Thymus (tissue), 11 donors: ENCODE measurements at regions not wholly inside any gene's neighbourhood (a gene's known extent, or its start where the extent isn't known, plus 50 kb on each side); places are given as distances from the start of the nearest gene placed in this dataset.
A peak's percentile ranks its signal among the peaks of the same experiment; 100 is the strongest.
"Not testable (repeated sequence)": the region's sequence is repeated elsewhere in the genome, so short reads cannot be mapped to it uniquely, and the experiment has no call there.

Experiments
- DNase-seq, 9 donors: peaks; one replicate each; pipeline ENCODE4 v3.0.0-alpha.2; 2013; ENCODE audit warnings: low spot score in 9 of 9, low read depth in 6 of 9, missing footprints in 1 of 9
- H3K27ac ChIP-seq, 2 donors: one replicate each; pipeline ENCODE4 v1.5.1; 2013; ENCODE audit warnings: control low read depth in 1 of 2, low read depth in 1 of 2, low read length in 1 of 2, mild to moderate bottlenecking in 1 of 2, moderate library complexity in 1 of 2
- H3K27me3 ChIP-seq, 2 donors: one replicate each; pipeline ENCODE4 v1.5.1; 2013; ENCODE audit warnings: low read length in 1 of 2; ENCODE audit not compliant: control insufficient read depth in 2 of 2, insufficient read depth in 1 of 2
- H3K36me3 ChIP-seq, 2 donors: one replicate each; pipeline ENCODE4 v1.5.1; 2013; ENCODE audit warnings: low read length in 1 of 2, mild to moderate bottlenecking in 1 of 2, moderate library complexity in 1 of 2; ENCODE audit not compliant: control insufficient read depth in 2 of 2, insufficient read depth in 2 of 2
- H3K4me1 ChIP-seq, 2 donors: one replicate each; pipeline ENCODE4 v1.5.1; 2013; ENCODE audit warnings: low read length in 2 of 2; ENCODE audit not compliant: control insufficient read depth in 2 of 2, insufficient read depth in 2 of 2
- H3K4me3 ChIP-seq, 2 donors: one replicate each; pipeline ENCODE4 v1.5.1; 2013; ENCODE audit warnings: low read length in 2 of 2, control low read depth in 1 of 2, mild to moderate bottlenecking in 1 of 2
- H3K9me3 ChIP-seq, 2 donors: one replicate each; pipeline ENCODE4 v1.5.1; 2013; ENCODE audit warnings: low read length in 1 of 2, mild to moderate bottlenecking in 1 of 2; ENCODE audit not compliant: control insufficient read depth in 2 of 2, insufficient read depth in 1 of 2
- WGBS: extraction: QIAGEN DNeasy Blood & Tissue Kit; methylation state at CpG from one replicate; pipeline ENCODE4 v1.1.7; 2013; 5-methylcytosine and 5-hydroxymethylcytosine counted together
- donor health status: healthy.

DNA sequence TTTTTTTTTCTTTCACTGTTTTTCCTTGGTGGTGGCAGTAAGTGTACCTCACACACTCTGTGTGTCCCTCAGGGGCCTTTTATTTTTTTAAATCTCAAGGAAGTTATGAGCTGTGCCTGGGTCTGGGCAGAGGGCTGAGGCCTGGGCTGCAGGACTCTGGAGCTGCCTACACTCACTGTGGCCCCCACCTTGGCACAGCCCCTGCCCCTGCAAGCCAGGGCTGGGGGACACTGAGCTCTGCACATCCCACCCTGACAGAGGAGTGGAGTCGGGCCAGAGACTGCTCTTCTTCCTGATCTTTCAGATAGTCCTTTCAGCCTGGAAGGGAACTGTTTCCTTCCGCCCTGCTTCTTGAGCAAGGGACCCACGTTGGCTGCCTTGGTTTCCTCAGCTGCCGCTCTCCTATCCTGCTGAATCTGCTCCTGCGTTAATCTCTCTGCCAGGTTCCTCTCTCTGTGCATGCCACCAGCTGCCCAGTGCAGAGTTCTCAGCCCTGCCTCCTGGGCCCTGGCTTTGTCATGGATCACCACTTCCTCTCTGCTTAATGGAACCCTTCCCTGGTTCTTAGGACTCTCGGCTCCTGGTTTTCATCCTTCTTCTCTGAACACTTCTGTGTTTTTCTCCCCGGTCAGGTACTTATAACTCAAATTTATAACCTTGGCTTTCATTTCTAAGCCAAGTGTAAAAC is 502.3 kb downstream of the DIRAS2 start:
- WGBS, result 73% methylated on average over 7 of the region's 7 CpGs
- Histone ChIP-seq H3K4me1 (no peaks in the 10 kb centered on the region), H3K27me3 (no peaks in the 10 kb centered on the region), H3K27ac (no peak overlapping the region), H3K9me3 (no peaks in the 10 kb centered on the region), H3K4me3 (no peak overlapping the region), H3K36me3 (no peaks in the 10 kb centered on the region)
- DNase-seq, result no peak

DNA sequence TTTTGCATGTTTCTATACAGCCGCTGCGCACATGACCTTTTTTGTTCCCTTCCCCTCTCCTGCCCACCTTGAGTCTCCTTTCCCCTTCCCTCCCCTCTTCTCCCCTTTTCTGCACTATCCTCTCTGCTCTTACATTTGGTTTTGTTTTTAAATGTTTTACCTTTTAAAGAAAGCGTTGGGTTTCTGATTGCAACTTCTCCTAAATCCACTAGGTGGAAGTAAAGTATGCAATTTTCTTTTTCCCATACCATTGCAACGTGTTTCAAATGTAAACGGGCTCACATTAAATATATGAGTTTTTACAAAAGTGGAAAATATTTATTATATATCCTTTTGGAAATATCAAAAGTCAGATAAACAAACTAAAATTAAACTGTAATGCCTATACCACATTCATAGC is 500.9 kb downstream of the DIRAS2 start:
- Histone ChIP-seq H3K4me1 (no peaks in the 10 kb centered on the region), H3K36me3 (no peaks in the 10 kb centered on the region), H3K9me3 (no peaks in the 10 kb centered on the region), H3K27ac (no peak overlapping the region), H3K27me3 (no peaks in the 10 kb centered on the region), H3K4me3 (no peak overlapping the region)
- DNase-seq, result peak in 8 of 9 donors; percentile 7 to 61 (median 14)
- 32% methylated on average over 5 of the region's 5 CpGs for WGBS

DNA sequence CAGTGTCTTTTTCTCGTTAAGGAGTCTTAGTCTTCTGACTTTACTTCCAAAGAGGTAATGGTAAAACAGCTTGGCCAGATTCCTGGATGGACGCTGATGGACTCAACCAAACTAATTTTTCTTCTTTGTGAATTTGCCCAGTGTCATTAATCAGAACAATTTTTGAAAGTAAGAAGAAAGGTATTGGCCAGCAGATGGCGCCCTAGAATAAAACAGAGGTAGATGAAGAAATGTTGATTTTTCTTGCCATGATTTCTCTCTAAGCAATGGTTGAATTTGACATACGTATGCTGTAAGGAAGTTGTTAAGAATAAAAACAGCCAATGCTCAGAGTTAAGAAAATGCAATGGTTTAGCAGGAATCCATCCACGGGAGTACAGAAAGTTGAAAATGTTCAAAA is 500.0 kb downstream of the DIRAS2 start:
- no peaks in the 10 kb centered on the region for H3K4me1 ChIP-seq
- H3K9me3 ChIP-seq, result no peaks in the 10 kb centered on the region
- DNase-seq, result peak in 8 of 9 donors; percentile 24 to 71 (median 47)
- H3K27ac ChIP-seq, result no peak overlapping the region
- no peaks in the 10 kb centered on the region for H3K27me3 ChIP-seq
- H3K4me3 ChIP-seq, result no peak overlapping the region
- no peaks in the 10 kb centered on the region for H3K36me3 ChIP-seq
- WGBS, result 12% methylated on average over 5 of the region's 5 CpGs

- H3K36me3 ChIP-seq, result no peaks in the 10 kb centered on the region
- H3K27ac ChIP-seq, result no peak overlapping the region
- H3K4me1 ChIP-seq, result no peaks in the 10 kb centered on the region
- WGBS, result 30% methylated on average over 3 of the region's 3 CpGs
- no peaks in the 10 kb centered on the region for H3K27me3 ChIP-seq
- no peak for DNase-seq
- H3K4me3 ChIP-seq, result no peak overlapping the region
- no peaks in the 10 kb centered on the region for H3K9me3 ChIP-seq
Measured at GRCh38 chr9:90147426-90147825, 495.2 kb downstream of the DIRAS2 start.

DNA sequence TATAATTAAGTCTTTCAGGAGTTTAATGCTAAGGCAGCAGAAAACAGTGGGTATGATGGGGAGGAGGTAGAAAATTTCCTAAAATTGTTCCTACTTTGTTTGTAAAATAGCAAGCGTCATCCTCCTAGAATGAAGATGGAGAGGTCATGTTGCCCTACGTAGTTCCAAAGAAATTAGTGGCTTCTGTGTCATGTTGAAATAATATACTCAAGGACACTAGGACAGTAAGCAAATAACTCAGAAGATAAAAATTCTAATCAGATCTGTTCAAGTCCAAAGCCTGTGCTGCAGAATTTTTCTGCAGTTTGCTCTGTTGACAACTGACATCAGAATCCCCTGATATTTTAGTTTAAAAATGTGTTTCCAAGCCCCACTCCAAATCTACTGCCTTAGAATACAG is 486.3 kb downstream of the DIRAS2 start:
- no peaks in the 10 kb centered on the region for H3K36me3 ChIP-seq
- no peaks in the 10 kb centered on the region for H3K27me3 ChIP-seq
- H3K9me3 ChIP-seq, result no peaks in the 10 kb centered on the region
- no peaks in the 10 kb centered on the region for H3K4me1 ChIP-seq
- H3K27ac ChIP-seq, result no peak overlapping the region
- 97% methylated on average over 2 of the region's 2 CpGs for WGBS
- DNase-seq, result no peak
- no peak overlapping the region for H3K4me3 ChIP-seq

DNA sequence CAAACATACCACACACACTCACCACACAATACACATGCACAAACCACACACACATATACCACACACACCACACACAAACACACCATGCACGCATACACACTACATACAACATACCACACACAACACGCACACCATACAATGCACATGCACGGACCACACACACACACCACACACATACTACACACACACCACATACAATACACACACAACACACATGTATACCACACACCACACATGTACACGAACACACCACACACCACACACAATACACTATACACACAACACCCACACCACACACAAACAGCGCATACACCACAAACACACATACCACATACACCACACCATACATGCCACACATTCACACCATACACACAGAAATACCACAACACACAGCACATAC is 480.3 kb downstream of the DIRAS2 start:
- Histone ChIP-seq H3K36me3 (no peaks in the 10 kb centered on the region), H3K9me3 (peaks cover 0 to 4% of the 10 kb centered on the region in 2 donors), H3K4me1 (no peaks in the 10 kb centered on the region), H3K4me3 (no peak overlapping the region), H3K27ac (no peak overlapping the region), H3K27me3 (no peaks in the 10 kb centered on the region)
- no peak for DNase-seq
- WGBS, result 98% methylated on average over 5 of the region's 5 CpGs

DNA sequence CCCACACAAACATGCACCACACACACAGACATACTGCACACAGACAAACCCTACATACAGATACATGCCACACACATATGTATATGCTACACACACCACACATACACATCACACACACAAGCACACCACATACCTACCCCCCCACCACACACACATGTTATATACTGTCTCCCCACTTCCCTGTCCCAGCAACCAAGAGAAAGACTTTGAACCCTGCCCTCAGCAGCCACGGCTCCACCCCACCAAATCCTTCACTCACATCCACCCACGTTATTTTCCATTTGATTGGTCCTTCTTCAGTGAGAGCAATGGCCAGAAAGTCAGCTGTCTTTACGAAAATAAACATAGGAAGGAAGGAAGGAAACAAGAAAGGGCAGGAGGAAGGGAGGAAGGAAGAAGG is 479.8 kb downstream of the DIRAS2 start:
- H3K4me3 ChIP-seq, result no peak overlapping the region
- no peaks in the 10 kb centered on the region for H3K27me3 ChIP-seq
- no peak overlapping the region for H3K27ac ChIP-seq
- no peaks in the 10 kb centered on the region for H3K36me3 ChIP-seq
- DNase-seq, result no peak
- no peaks in the 10 kb centered on the region for H3K4me1 ChIP-seq
- 81% methylated on average over 3 of the region's 3 CpGs for WGBS
- H3K9me3 ChIP-seq, result peaks cover 0 to 4% of the 10 kb centered on the region in 2 donors

DNA sequence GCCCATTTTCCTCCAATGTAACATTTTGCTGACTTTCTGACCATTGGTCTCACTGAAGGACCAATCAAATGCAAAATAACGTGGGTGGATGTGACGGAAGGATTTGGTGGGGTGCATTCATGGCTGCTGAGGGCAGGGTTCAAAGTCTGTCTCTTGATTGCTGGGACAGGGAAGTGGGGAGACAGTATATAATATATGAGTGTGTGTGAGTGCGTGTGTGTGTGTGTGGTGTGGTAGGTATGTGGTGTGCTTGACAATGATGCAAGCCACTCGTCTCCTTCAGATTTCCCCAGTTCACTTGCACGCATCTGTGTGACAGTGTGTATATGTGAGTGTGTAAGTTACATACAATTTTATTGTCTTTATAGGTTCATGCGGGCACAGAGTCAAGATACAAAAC is 477.3 kb downstream of the DIRAS2 start:
- no peak for DNase-seq
- Histone ChIP-seq H3K4me3 (no peak overlapping the region), H3K27ac (no peak overlapping the region), H3K4me1 (no peaks in the 10 kb centered on the region), H3K27me3 (no peaks in the 10 kb centered on the region), H3K36me3 (no peaks in the 10 kb centered on the region), H3K9me3 (peaks cover 0 to 4% of the 10 kb centered on the region in 2 donors)
- 95% methylated on average over 6 of the region's 6 CpGs for WGBS

DNA sequence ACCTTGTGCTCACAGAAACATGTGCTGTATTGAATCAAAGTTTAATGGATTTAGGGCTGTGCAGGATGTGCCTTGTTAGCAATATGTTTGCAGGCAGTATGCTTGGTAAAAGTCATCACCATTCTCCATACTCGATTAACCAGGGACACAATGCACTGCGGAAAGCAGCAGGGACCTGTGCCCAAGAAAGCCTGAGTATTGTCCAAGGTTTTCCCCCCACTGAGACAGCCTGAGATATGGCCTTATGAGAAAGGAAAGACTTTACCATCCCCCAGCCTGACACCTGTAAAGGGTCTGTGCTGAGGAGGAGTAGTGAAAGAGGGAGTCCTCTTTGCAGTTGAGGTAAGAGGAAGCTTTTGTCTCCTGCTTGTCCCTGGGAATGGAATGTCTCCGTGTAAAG is 476.2 kb downstream of the DIRAS2 start:
- not testable (repeated sequence) for H3K4me1 ChIP-seq, DNase-seq, H3K4me3 ChIP-seq, H3K27ac ChIP-seq, H3K9me3 ChIP-seq, H3K36me3 ChIP-seq, H3K27me3 ChIP-seq
- 88% methylated on average over 3 of the region's 3 CpGs for WGBS
